NCI-H69 (cell line): ENCODE measurements at regions not wholly inside any gene's neighbourhood (a gene's known extent, or its start where the extent isn't known, plus 50 kb on each side); places are given as distances from the start of the nearest gene placed in this dataset.

ENCODE experiments used
- DNase-seq: peaks from one replicate; lab custom pipeline; 2025; lab: John Stamatoyannopoulos, UW

GRCh38 chr11:116256215-116256614 lies 516.6 kb downstream of the BUD13 start:
- no peak for DNase-seq

GRCh38 chr11:116255321-116255953 lies 517.4 kb downstream of the BUD13 start:
- peak; percentile 81 for DNase-seq

- DNase-seq = no peak
Observed at GRCh38 chr11:116250155-116250554, 522.6 kb downstream of the BUD13 start.

- DNase-seq = no peak
Observed at GRCh38 chr11:116249561-116249960, 523.2 kb downstream of the BUD13 start.

GRCh38 chr11:116244889-116245288 lies 527.9 kb downstream of the BUD13 start:
- DNase-seq = no peak

GRCh38 chr11:116244439-116244838 lies 528.3 kb downstream of the BUD13 start:
- DNase-seq = no peak

- no peak for DNase-seq
Observed at GRCh38 chr11:116243991-116244390, 528.8 kb downstream of the BUD13 start.

- DNase-seq = no peak
Observed at GRCh38 chr11:116242006-116242405, 530.8 kb downstream of the BUD13 start.

- DNase-seq = peak; percentile 28
Observed at GRCh38 chr11:116240710-116241109, 532.1 kb downstream of the BUD13 start.

GRCh38 chr11:116239247-116239646 lies 533.5 kb downstream of the BUD13 start:
- DNase-seq = no peak

- DNase-seq = peak; percentile 98
Observed at GRCh38 chr11:116234989-116235568, 537.7 kb downstream of the BUD13 start.

- DNase-seq = no peak
Observed at GRCh38 chr11:116233561-116233960, 539.2 kb downstream of the BUD13 start.

GRCh38 chr11:116232364-116232828 lies 540.4 kb downstream of the BUD13 start:
- DNase-seq = peak; percentile 99

GRCh38 chr11:116231543-116231942 lies 541.2 kb downstream of the BUD13 start:
- DNase-seq = peak; percentile 68

GRCh38 chr11:116230438-116230837 lies 542.3 kb downstream of the BUD13 start:
- DNase-seq = peak; percentile 64

GRCh38 chr11:116229236-116229970 lies 543.4 kb downstream of the BUD13 start:
- peak; percentile 80 for DNase-seq

- DNase-seq = no peak
Observed at GRCh38 chr11:116226731-116227130, 546.1 kb downstream of the BUD13 start.

- peak; percentile 55 for DNase-seq
Observed at GRCh38 chr11:116225784-116226585, 546.8 kb downstream of the BUD13 start.

- DNase-seq = peak; percentile 56
Observed at GRCh38 chr11:116225236-116225635, 547.6 kb downstream of the BUD13 start.

- peak; percentile 52 for DNase-seq
Observed at GRCh38 chr11:116224889-116225200, 547.9 kb downstream of the BUD13 start.

GRCh38 chr11:116224154-116224888 lies 548.5 kb downstream of the BUD13 start:
- DNase-seq = peak; percentile 78

GRCh38 chr11:116221351-116221750 lies 551.4 kb downstream of the BUD13 start:
- no peak for DNase-seq
